ENCODE measurements at regions not wholly inside any gene's neighbourhood (a gene's known extent, or its start where the extent isn't known, plus 50 kb on each side); places are given as distances from the start of the nearest gene placed in this dataset.

DNA sequence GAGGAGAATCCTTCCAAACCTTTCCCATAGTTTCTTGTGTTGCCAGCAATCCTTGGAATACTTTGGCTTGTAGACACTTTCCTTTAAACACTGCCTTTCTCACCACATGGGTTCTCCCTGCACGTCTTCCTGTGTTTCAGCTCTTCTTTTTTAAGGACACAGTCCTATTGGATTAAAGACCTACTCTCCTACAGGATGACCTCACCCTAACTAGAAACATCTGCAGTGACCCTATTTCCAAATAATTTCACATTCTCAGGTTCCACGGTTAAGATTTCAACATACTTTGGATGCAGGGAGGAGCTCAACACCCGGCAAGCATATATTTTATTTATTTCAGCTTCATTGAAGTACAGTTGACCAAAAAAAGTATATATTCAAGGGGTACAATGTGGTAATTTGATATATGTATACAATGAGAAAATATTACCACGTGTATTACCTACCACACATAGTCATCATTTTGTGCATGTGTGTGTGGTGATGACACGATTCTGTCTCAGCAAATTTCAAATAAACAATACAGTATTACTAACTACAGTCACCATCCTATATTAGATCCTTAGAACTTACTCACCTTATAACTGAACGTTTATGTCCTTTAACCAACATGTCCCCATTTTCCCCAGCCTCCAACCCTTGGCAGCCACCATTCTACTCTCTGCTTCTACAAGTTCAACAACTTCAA is 745.0 kb downstream of the CBLN2 start:
- no peak for TF ChIP-seq TAF1 (IDR thresholded peaks at IDR 0.05; ENCODE audit: borderline replicate concordance, insufficient read depth, low read length)
- TF ChIP-seq POLR2AphosphoS5 (IDR thresholded peaks at IDR 0.05; ENCODE audit: low read depth, low read length), result no peak
- TF ChIP-seq SIN3A (IDR thresholded peaks at IDR 0.05; ENCODE audit: borderline replicate concordance, insufficient read depth, low read length), result no peak
- TF ChIP-seq, protein P1, sequence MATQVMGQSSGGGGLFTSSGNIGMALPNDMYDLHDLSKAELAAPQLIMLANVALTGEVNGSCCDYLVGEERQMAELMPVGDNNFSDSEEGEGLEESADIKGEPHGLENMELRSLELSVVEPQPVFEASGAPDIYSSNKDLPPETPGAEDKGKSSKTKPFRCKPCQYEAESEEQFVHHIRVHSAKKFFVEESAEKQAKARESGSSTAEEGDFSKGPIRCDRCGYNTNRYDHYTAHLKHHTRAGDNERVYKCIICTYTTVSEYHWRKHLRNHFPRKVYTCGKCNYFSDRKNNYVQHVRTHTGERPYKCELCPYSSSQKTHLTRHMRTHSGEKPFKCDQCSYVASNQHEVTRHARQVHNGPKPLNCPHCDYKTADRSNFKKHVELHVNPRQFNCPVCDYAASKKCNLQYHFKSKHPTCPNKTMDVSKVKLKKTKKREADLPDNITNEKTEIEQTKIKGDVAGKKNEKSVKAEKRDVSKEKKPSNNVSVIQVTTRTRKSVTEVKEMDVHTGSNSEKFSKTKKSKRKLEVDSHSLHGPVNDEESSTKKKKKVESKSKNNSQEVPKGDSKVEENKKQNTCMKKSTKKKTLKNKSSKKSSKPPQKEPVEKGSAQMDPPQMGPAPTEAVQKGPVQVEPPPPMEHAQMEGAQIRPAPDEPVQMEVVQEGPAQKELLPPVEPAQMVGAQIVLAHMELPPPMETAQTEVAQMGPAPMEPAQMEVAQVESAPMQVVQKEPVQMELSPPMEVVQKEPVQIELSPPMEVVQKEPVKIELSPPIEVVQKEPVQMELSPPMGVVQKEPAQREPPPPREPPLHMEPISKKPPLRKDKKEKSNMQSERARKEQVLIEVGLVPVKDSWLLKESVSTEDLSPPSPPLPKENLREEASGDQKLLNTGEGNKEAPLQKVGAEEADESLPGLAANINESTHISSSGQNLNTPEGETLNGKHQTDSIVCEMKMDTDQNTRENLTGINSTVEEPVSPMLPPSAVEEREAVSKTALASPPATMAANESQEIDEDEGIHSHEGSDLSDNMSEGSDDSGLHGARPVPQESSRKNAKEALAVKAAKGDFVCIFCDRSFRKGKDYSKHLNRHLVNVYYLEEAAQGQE (IDR thresholded peaks at IDR 0.05; ENCODE audit: insufficient read depth in 1 of 2, low read depth in 2 of 2, low read length in 2 of 2), result no peak
- TF ChIP-seq FOXP2 (optimal IDR thresholded peaks at IDR 0.05; ENCODE audit: borderline replicate concordance, extremely low read depth, extremely low read length, insufficient read depth), result no peak

DNA sequence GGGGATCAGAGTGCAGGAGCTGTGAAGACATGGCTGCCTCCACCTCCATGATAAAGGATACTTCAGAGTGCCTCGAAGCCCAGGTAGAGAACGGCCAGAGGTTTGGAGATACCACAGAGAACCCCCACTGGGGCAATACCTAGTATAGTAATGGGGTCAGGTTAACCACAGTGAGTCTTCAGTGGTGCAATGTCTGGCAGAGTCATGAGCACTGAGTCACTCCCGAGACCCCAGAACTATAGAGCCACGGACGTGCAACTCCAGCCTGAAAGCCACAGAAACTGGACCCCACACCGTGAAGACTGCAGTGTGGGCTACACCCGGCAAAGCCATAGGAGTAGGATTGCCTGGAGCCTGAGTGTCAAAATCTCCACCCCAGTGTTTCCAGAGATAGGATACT is 746.6 kb downstream of the CBLN2 start:
- TF ChIP-seq SIN3A (IDR thresholded peaks at IDR 0.05; ENCODE audit: borderline replicate concordance, insufficient read depth, low read length), result no peak
- TF ChIP-seq TAF1 (IDR thresholded peaks at IDR 0.05; ENCODE audit: borderline replicate concordance, insufficient read depth, low read length), result no peak
- no peak for TF ChIP-seq FOXP2 (optimal IDR thresholded peaks at IDR 0.05; ENCODE audit: borderline replicate concordance, extremely low read depth, extremely low read length, insufficient read depth)
- no peak for TF ChIP-seq POLR2AphosphoS5 (IDR thresholded peaks at IDR 0.05; ENCODE audit: low read depth, low read length)
- TF ChIP-seq, protein P1 (IDR thresholded peaks at IDR 0.05; ENCODE audit: insufficient read depth in 1 of 2, low read depth in 2 of 2, low read length in 2 of 2), result no peak

DNA sequence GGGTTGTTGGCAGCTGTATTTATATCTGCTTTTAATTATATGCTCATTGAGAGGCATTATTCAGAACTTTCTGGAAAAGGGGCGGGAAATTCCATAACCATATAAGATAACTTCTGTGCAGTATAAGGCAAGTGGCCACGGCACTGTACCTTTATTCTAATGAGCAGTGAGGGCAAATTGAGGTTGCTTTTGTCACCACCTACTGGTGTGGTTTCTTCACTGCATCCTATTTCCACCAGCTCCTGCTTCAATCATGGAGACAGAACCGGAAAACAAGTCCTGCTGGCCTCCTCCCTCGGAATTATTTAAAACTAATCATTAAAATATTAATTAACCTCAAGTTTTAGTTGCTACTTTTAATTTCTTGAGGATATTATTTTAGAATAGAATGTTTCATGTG is 759.4 kb downstream of the CBLN2 start:
- TF ChIP-seq, protein P1 (IDR thresholded peaks at IDR 0.05; ENCODE audit: insufficient read depth in 1 of 2, low read depth in 2 of 2, low read length in 2 of 2), result no peak
- TF ChIP-seq TAF1 (IDR thresholded peaks at IDR 0.05; ENCODE audit: borderline replicate concordance, insufficient read depth, low read length) (no peak), FOXP2 (optimal IDR thresholded peaks at IDR 0.05; ENCODE audit: borderline replicate concordance, extremely low read depth, extremely low read length, insufficient read depth) (no peak), SIN3A (IDR thresholded peaks at IDR 0.05; ENCODE audit: borderline replicate concordance, insufficient read depth, low read length) (no peak), POLR2AphosphoS5 (IDR thresholded peaks at IDR 0.05; ENCODE audit: low read depth, low read length) (no peak)

DNA sequence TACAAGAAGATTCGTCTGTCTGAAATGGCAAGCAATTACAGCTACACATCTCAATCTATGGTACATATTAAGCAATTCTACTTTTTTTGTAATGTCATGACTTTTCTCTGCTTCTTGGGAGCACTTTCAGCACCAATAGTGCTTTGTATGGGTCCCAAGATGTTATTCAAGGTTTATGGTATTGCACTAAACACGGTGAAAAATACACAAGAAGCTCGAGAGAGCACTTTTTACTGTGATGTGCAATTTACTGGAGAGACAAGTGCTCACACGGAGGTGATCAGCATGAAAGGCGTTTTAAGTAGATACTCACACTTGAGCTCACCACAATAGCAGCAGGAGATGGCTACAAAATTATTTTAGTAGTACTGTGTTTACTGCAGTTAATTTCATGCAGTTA is 783.6 kb downstream of the CBLN2 start:
- TF ChIP-seq FOXP2 (optimal IDR thresholded peaks at IDR 0.05; ENCODE audit: borderline replicate concordance, extremely low read depth, extremely low read length, insufficient read depth), result no peak
- no peak for TF ChIP-seq TAF1 (IDR thresholded peaks at IDR 0.05; ENCODE audit: borderline replicate concordance, insufficient read depth, low read length)
- no peak for TF ChIP-seq POLR2AphosphoS5 (IDR thresholded peaks at IDR 0.05; ENCODE audit: low read depth, low read length)
- TF ChIP-seq SIN3A (IDR thresholded peaks at IDR 0.05; ENCODE audit: borderline replicate concordance, insufficient read depth, low read length), result no peak
- TF ChIP-seq, protein P1 (IDR thresholded peaks at IDR 0.05; ENCODE audit: insufficient read depth in 1 of 2, low read depth in 2 of 2, low read length in 2 of 2), result no peak

Data from PFSK-1 (cell line).